ENCODE measurements at regions not wholly inside any gene's neighbourhood (a gene's known extent, or its start where the extent isn't known, plus 50 kb on each side); places are given as distances from the start of the nearest gene placed in this dataset.

DNA sequence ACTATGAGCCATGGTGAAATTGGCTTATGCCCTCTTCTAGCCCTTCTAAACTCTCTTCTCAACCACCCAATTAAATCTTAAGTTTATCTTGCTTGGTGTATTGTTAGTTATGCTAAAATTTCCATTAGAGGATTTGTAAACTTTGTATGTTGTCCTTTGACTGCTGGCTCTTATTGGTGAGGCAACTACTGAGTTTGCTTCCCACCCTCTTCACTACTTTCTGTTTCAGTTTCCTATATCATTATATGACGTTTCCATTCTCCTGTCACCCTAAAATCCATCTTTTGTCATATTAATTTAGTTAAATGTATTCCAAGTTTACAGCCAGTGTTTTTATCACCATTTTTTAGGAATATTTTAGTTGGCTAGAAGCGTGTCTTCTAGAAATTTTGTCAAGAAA lies 80.9 kb upstream of the VWC2 start:
- TF ChIP-seq, protein P1, sequence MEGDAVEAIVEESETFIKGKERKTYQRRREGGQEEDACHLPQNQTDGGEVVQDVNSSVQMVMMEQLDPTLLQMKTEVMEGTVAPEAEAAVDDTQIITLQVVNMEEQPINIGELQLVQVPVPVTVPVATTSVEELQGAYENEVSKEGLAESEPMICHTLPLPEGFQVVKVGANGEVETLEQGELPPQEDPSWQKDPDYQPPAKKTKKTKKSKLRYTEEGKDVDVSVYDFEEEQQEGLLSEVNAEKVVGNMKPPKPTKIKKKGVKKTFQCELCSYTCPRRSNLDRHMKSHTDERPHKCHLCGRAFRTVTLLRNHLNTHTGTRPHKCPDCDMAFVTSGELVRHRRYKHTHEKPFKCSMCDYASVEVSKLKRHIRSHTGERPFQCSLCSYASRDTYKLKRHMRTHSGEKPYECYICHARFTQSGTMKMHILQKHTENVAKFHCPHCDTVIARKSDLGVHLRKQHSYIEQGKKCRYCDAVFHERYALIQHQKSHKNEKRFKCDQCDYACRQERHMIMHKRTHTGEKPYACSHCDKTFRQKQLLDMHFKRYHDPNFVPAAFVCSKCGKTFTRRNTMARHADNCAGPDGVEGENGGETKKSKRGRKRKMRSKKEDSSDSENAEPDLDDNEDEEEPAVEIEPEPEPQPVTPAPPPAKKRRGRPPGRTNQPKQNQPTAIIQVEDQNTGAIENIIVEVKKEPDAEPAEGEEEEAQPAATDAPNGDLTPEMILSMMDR (IDR thresholded peaks at IDR 0.05) = no peak
- TF ChIP-seq POLR2A (IDR thresholded peaks at IDR 0.05) = no peak
